ENCODE measurements at regions not wholly inside any gene's neighbourhood (a gene's known extent, or its start where the extent isn't known, plus 50 kb on each side); places are given as distances from the start of the nearest gene placed in this dataset.
"Not testable (repeated sequence)": the region's sequence is repeated elsewhere in the genome, so short reads cannot be mapped to it uniquely, and the experiment has no call there.

DNA sequence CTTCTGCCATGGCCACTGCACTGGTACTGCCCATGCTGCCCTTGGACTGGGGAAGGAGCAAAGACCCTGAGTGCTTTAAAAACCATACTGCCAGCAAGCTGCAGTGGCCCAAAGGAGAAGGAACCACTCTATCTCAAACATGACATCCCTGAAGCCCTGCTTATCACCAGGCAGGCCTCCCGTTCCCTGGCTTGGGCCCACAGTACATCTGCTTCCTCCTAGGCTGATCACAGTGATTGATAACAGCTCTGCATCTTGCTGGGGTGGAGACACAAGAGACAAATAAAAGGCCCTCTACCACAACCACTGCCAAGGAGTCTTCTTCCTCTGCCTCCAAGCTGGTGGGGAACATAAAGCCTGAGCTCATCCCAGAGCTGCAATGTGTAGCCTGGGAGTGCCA is 567.5 kb downstream of the TRHDE start:
- intact Hi-C loops (cut with DNase I) = no loop called here
- DNase-seq = no peak

DNA sequence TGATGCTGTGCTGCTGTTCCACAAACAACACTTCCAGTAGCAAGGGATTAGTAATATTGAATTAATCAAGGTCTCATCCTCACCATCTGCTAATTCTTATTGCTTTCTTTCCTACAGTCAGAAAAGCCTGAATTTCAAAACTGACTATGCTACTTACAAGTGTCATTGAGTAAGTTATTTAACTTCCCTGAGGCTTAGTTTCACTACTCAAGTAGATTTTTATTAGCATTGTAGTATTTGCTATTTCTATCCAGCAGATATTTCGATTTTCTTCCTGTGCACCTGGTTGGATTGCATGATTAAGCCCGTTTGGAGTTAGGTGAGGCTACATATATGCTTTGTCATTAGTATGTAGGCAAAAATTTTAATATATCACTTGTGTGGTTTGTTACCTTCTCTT is 591.5 kb downstream of the TRHDE start:
- intact Hi-C loops (cut with DNase I) = no loop called here
- no peak for DNase-seq

- DNase-seq = no peak
- intact Hi-C loops (cut with DNase I) = no loop called here
Measured at GRCh38 chr12:72865921-72866320, 593.8 kb downstream of the TRHDE start.

DNA sequence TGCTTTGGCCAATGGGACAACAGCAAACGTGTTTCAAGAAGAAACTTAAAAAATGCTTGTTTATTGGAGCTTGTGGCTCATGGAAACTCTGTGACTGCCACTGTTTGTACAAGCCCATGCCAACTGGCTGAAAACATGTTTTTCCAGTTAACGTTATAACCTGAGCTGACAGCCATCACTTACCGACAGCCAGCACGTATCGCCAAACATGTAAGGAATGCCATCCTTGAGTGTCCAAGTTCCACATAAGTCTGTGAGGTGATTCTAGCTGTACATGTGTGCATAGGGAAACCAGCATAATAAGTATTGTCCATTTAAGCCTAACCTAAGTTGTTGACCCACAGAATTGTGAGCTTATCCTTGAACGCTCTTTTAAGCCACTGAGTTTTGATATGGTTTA is 596.9 kb downstream of the TRHDE start:
- intact Hi-C loops (cut with DNase I) = no loop called here
- DNase-seq = peak in 1 of 10 donors; percentile 29

DNA sequence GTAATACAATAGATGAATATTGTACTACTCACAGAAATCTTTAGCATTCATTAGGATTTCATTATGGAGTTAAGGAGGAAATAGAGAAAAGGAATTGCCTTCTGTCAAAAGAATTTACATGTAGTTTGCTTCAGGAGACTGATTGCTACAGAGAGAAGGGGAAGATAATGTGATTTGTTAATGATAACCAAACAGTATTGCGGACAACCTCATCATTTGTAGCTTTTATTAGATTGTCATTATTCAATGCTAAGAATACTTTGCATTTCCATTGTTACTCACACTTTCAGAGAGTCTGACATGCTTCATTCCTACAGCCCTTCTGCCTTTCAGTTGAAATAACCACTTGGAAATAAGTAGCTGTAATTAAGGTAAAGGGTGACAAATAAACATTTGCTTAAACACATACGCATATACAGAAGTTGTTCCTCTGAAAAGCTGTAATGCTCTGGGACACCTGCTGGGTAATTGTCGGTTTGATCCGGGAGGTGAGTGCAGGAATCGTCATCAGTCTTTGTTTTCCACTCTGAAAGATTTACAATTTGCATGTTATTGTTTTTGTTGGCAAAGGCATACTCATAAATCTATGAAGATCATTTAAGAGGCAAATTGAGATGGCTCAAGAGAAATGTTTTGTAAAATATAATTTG is 600.2 kb downstream of the TRHDE start:
- intact Hi-C loops (cut with DNase I) = no loop called here
- no peak for DNase-seq

DNA sequence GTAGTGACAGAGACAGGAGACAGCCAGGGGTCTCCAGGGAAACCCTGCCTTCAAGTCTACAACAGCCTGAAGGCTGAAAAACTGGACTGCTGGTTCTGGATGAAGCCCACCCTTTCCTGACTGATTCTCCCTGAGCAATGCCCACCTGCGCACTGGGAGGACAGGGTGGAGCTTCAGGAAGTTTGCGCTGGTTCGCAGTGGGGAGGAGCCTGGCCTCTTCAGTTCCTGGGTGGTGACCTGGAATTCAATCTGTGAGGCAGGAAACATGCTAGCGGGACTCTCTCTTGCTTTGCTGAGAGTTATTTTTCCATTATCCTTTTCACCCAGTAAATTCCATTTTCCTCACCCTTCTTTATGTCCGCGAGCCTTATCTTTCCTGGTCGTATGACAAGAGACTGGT is 600.8 kb downstream of the TRHDE start:
- no peak for DNase-seq
- intact Hi-C loops (cut with DNase I) = no loop called here

GRCh38 chr12:72876092-72876491 is 603.9 kb downstream of the TRHDE start:
- no peak for DNase-seq
- intact Hi-C loops (cut with DNase I) = no loop called here

- DNase-seq = no peak
- intact Hi-C loops (cut with DNase I) = no loop called here
Measured at GRCh38 chr12:72888693-72889092, 616.5 kb downstream of the TRHDE start.

GRCh38 chr12:72889791-72890190 is 617.6 kb downstream of the TRHDE start:
- no peak for DNase-seq
- intact Hi-C loops (cut with DNase I) = no loop called here

- no peak for DNase-seq
- intact Hi-C loops (cut with DNase I) = no loop called here
Measured at GRCh38 chr12:72901685-72902084, 629.5 kb downstream of the TRHDE start.

DNA sequence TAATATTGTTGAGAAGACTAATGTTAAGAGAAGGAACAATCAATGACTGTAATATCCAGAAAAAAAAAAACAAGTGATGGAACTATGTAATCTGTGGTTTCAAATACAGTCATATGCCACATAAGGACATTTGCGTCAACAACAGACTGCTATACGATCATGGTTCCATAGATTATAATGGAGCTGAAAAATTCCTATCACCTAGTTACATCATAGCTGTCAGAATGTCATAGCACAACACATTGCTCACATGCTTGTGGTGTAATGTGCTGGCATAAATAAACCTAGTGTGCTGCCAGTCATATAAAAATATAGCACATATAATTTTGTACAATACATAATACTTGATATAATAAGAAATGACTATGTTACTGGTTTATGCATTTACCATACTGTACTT is 653.5 kb downstream of the TRHDE start:
- DNase-seq = no peak
- intact Hi-C loops (cut with DNase I) = no loop called here

DNA sequence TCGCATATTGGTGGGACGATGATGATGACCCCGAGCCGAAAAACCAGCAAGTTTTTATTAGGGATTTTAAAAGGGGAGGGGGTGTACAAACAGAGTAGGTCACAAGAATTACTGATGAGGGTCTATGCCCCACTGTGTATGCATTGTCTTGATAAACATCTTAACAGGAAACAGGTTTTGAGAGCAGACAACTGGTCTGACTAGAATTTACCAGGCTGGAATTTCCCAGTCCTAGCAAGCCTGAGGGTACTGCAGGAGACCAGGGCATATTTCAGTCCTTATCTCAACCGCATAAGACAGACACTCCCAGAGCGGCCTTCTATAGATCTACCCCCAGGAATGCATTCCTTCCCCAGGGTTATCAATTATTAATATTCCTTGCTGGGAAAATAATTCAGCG is 659.7 kb downstream of the TRHDE start:
- intact Hi-C loops (cut with DNase I); DNase-seq: not testable (repeated sequence)

GRCh38 chr12:72937486-72937885 is 665.3 kb downstream of the TRHDE start:
- intact Hi-C loops (cut with DNase I) = no loop called here
- no peak for DNase-seq

- no peak for DNase-seq
- intact Hi-C loops (cut with DNase I) = no loop called here
Measured at GRCh38 chr12:72957454-72957853, 685.3 kb downstream of the TRHDE start.

GRCh38 chr12:72966684-72967083 is 694.5 kb downstream of the TRHDE start:
- no peak for DNase-seq
- intact Hi-C loops (cut with DNase I) = no loop called here

DNA sequence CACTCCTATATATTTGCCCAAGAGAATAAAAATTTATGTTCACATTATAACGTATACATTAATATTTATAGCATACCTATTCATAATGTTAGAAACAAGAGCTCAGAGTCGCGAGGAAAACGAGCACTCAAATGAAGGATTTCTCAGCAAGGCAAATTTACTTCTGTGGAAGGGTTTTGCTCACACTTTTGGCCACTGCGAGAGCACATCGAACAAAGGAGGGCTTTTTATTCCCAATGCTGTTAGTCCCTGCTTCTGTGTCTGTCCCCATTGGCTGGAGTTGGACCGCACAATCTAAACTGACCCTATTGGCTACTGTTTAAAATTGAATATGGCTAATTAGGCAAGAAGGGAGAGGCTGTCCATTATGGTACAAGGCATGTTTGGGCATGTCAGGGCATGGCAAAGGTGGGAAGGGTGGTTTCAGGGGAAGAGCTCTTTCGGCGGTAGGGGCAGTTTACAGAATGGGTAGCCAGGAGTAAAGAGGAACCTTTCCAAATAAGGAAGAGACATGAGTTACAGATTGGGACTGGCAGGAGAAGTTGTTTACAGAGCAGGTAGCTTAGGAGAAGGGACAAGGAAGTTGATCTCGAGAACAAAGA is 702.9 kb downstream of the TRHDE start:
- intact Hi-C loops (cut with DNase I) = no loop called here
- peak in 1 of 10 donors; percentile 32 for DNase-seq

GRCh38 chr12:72978999-72979398 is 706.8 kb downstream of the TRHDE start:
- DNase-seq = no peak
- intact Hi-C loops (cut with DNase I) = no loop called here

DNA sequence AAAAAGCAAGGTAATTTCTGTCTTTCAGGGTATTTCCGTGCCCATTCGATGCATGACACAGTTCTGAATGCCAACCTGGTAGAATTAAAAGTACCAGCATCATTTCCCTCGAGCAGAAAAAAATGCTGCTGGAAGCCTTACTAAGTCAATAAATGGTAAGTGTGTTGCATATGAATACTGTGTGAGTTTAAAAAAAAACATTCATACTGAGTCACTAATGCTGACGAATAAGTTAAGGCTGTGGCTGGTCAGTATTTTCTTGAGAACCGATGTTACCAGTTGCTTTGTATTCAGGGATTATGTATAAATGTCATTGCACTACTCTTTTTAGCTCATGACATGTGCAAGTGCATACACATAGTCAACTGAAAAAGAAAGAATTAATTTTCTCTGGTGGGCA is 710.2 kb downstream of the TRHDE start:
- intact Hi-C loops (cut with DNase I) = no loop called here
- DNase-seq = no peak

DNA sequence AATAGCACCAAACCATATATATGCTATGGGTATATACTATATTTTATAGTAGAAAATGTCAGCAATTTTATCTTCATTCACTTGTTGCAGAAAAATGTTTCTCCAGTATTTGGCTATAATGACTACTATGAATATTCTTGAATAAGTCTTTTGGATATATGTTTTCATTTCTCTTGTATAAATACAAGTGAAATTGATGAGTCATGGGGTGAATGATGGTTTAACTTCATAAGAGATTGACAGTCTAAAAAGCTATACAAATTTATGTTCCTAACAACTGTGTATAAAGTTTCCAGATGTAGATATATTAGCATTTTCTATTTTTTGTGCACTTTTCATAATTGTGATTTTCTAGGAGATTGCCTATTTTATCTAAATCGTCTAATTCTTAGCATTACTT is 714.8 kb downstream of the TRHDE start:
- DNase-seq = no peak
- intact Hi-C loops (cut with DNase I) = no loop called here

DNA sequence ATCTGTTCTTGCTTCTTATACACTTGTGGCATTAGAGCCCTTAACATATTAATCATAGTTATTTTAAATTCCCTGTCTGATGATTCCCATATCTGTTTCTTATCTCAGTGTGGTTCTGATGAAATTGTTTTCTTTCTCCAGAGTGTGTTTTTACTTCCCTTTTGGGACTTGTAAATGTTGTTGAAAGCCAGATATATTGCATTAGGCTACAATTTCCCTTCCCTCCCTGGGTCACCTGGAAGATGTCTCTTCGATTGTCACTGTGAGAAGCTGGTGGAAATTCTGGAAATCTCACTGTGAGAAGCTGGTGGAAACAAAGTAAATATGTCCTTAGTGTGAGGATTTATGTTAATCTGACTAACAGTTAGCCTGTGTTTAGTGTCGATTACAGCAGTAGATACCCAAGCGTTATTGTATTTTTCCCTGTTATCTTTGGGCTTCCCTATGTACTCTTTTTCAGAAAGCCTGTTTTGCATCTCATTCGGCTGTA is 717.3 kb downstream of the TRHDE start:
- intact Hi-C loops (cut with DNase I) = no loop called here
- no peak for DNase-seq

GRCh38 chr12:72995029-72995428 is 722.9 kb downstream of the TRHDE start:
- DNase-seq; intact Hi-C loops (cut with DNase I): not testable (repeated sequence)

DNA sequence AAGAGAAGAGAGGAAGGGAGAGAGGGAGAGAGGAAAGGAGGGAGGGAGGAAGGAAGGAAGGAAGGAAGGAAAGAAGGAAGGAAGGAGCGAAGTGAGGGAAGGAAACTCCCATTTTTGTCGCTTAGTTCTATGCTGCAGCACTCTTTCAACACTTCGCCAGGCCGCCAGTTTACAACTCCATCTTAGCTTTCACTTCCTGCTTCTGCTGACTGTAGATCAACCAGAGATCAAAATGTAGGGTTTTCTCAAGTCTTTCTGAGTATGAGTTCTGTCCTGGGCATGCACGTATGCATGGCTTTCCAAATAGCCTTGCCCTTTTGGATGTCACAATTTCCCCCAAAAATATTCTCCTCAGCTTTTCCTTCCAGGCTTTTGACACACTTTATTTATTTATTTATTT is 723.4 kb downstream of the TRHDE start:
- no peak for DNase-seq
- intact Hi-C loops (cut with DNase I) = no loop called here

DNA sequence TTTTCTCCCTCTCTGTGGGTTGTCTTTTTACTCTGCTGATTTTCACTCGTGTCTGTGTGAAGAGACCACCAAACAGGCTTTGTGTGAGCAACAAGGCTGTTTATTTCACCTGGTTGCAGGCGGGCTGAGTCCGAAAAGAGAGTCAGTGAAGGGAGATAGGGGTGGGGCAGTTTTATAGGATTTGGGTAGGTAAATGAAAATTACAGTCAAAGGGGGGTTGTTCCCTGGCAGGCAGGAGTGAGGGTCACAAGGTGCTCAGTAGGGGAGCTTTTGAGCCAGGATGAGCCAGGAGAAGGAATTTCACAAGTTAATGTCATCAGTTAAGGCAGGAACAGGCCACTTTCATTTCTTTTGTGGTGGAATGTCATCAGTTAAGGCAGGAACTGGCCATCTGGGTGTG is 729.6 kb downstream of the TRHDE start:
- DNase-seq; intact Hi-C loops (cut with DNase I): not testable (repeated sequence)

All from posterior cingulate gyrus (tissue), 11 donors.